ENCODE measurements at regions not wholly inside any gene's neighbourhood (a gene's known extent, or its start where the extent isn't known, plus 50 kb on each side); places are given as distances from the start of the nearest gene placed in this dataset.
"Not testable (repeated sequence)": the region's sequence is repeated elsewhere in the genome, so short reads cannot be mapped to it uniquely, and the experiment has no call there.

DNA sequence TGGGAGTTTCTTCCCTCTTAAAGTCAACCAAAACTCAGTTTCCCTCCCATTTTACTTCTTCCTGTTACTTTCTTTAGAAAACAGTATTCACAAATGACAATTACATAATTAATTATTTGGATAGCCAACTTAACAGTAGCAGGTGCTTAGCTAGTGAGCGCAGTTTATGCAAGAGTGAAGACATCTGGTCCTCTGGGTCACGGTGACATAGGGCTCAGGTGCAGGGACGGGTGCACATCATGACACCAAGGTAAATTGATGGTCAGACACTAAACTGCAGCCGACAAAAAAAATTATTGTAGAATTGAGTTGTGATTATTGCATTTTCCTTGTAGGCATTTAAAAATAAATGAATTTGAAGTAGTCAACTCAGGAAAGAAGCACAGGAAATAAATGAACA, 142.0 kb upstream of the KCTD3 start:
- no peak overlapping the region for H3K4me3 ChIP-seq (ENCODE audit: low read depth, low read length)
- no peak for DNase-seq (ENCODE audit: low read depth)
- TF ChIP-seq, protein P1, sequence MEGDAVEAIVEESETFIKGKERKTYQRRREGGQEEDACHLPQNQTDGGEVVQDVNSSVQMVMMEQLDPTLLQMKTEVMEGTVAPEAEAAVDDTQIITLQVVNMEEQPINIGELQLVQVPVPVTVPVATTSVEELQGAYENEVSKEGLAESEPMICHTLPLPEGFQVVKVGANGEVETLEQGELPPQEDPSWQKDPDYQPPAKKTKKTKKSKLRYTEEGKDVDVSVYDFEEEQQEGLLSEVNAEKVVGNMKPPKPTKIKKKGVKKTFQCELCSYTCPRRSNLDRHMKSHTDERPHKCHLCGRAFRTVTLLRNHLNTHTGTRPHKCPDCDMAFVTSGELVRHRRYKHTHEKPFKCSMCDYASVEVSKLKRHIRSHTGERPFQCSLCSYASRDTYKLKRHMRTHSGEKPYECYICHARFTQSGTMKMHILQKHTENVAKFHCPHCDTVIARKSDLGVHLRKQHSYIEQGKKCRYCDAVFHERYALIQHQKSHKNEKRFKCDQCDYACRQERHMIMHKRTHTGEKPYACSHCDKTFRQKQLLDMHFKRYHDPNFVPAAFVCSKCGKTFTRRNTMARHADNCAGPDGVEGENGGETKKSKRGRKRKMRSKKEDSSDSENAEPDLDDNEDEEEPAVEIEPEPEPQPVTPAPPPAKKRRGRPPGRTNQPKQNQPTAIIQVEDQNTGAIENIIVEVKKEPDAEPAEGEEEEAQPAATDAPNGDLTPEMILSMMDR (IDR thresholded peaks at IDR 0.05; ENCODE audit: insufficient read depth, low read depth, low read length, missing control alignments): no peak

DNA sequence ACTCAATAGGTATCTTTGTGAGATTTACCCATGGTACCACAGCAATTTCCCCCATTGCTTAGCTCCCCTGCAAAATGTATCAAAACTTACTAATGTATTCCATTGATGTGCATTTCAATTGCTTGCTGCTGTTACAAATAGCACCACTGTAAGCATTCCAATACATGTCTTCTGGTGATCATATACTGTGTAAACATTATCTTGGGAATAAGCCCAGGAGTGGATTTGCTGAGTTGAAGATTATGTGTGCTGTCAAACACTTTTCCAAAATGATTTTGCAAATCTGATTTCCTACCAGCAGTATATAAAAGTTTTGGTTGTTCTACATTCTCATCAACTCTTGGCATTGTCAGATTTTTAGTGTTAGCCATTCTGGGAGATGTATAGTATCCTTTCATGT, 141.0 kb upstream of the KCTD3 start:
- no peak for DNase-seq (ENCODE audit: low read depth)
- no peak overlapping the region for H3K4me3 ChIP-seq (ENCODE audit: low read depth, low read length)
- TF ChIP-seq, protein P1 (IDR thresholded peaks at IDR 0.05; ENCODE audit: insufficient read depth, low read depth, low read length, missing control alignments): no peak

DNA sequence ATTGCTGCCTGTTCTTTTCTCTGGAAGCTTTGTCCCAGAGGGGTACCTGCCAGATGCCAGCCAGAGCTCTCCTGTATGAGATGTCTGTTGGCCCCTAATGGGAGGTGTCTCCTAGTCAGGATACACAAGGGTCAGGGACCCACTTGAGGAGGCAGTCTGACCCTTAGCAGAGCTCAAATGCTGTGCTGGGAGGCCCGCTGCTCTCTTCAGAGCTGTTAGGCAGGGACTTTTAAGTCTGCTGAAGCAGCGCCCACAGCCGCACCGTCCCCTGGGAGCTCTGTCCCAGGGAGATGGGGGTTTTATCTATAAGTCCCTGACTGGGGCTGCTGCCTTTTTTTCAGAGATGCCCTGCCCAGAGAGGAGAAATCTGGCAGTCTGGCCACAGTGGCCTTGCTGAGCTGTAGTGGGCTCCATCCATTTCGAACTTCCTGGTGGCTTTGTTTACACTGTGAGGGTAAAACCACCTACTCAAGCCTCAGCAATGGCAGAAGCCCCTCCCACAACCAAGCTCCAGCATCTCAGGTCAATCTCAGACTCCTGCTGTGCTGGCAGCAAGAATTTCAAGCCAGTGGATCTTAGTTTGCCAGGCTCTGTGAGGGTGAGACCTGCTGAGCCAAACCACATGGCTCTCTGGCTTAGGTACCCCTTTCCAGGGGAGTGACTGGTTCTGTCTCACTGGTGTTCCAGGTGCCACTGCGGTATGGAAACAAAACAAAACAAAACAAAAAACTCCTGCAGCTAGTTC, 134.4 kb upstream of the KCTD3 start:
- not testable (repeated sequence) for H3K4me3 ChIP-seq (ENCODE audit: low read depth, low read length); DNase-seq (ENCODE audit: low read depth)

DNA sequence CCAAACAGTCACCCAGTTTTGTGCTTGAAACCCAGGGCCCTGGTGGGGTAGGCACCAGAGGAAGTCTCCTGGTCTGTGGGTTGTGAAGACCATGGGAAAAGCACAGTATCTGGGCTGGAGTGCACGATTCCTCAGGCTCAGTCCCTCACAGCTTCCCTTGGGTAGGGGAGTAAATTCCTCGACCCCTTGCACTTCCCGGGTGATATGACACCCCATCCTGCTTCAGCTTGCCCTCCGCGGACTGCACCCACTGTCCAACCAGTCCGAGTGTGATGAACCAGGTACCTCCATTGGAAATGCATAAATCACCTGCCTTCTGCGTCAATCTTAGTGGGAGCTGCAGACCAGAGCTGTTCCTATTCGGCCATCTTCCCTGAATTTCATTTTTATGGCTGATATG, 133.9 kb upstream of the KCTD3 start:
- DNase-seq (ENCODE audit: low read depth): no peak
- TF ChIP-seq, protein P1 (IDR thresholded peaks at IDR 0.05; ENCODE audit: insufficient read depth, low read depth, low read length, missing control alignments): no peak
- H3K4me3 ChIP-seq (ENCODE audit: low read depth, low read length): no peak overlapping the region

DNA sequence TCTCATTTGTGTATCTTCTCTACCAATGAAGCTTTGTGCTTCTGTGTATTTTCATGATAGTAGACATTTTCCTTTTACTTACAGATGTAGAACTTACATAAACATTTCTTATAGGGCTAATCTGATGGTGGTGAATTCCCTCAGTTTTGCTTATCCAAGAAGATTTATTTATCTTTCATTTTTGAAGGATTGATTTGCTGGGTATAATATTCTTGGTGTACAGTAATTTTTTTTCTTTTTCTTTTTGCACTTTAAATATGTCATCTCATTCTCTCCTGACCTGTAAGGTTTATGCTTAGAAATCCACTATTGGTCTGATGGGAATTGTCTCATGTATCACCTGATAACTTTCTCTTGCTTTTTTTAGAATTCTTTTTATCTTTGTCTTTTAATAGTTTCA, 127.6 kb upstream of the KCTD3 start:
- no peak overlapping the region for H3K4me3 ChIP-seq (ENCODE audit: low read depth, low read length)
- TF ChIP-seq, protein P1 (IDR thresholded peaks at IDR 0.05; ENCODE audit: insufficient read depth, low read depth, low read length, missing control alignments): no peak
- DNase-seq (ENCODE audit: low read depth): no peak

DNA sequence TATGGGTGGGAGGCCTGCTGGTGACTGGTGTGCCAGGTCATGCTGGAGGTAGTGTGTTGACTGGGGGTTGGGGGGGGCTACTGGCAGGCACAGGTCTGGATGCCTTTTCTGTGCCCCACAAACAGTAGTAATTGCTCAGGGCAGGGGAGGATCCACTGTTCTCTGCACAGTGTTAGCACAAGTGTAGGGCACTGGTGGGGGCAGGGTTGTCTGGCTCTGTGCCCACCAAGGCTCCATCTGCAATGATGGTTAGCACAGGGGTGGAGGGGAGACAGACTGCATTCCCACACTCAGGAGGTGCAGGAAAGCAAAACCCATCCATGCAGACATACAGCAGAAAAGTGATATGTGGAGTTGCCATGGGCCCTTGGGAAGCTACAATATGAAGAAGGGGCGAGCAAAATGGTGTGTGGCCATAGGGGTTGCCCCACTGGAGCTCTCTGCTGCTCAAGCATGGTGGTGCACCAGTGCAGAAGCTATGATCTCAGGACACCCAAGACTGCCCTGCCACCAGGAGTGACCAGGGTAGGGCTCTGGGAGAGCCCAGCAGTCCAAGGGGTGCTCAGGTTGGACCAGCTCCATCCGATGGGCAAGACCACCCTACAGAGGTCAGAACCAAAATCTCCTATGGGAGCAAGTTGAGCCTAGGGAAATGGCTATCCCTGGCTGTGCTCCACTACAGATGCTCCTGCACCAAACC, 122.2 kb upstream of the KCTD3 start:
- TF ChIP-seq, protein P1 (IDR thresholded peaks at IDR 0.05; ENCODE audit: insufficient read depth, low read depth, low read length, missing control alignments): no peak
- no peak for DNase-seq (ENCODE audit: low read depth)
- H3K4me3 ChIP-seq (ENCODE audit: low read depth, low read length): no peak overlapping the region

DNA sequence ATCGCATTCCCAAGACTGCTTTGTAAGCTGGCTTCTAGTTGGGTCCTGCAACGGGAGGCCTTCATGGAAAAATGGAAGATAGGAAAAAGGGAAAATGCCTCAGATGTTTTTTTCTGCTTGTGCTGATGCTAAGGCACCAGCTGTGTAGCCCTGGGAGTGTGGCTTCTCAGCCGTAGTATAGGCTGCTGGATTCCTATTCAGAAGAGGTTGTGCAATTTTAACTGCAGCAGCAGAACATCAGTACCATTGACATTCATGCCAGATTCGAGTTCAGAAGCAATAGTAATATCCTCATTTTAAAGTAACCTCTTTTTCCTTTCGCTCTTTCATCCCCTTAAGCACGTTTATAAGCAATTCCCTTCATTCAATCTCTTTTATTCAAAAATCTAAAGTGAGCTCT, 119.1 kb upstream of the KCTD3 start:
- DNase-seq (ENCODE audit: low read depth); H3K4me3 ChIP-seq (ENCODE audit: low read depth, low read length): not testable (repeated sequence)

DNA sequence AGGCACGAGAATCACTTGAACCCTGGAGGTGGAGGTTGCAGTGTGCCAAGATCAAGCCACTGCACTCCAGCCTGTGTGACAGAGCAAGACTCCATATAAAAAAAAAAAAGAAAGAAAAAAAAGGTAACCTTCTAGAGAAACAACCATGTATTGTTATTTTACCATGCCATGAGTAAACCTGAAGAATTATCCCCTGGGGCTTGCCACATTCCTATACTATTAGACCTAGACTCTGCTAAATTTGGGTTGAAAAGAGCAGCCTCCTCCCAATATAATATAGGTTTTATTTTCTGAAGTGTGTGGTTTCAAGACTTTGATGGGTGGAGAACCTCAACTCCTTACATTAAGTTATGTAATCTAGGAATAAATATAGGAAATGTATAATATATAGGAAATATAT, 118.0 kb upstream of the KCTD3 start:
- H3K4me3 ChIP-seq (ENCODE audit: low read depth, low read length); DNase-seq (ENCODE audit: low read depth): not testable (repeated sequence)
